ENCODE measurements at regions not wholly inside any gene's neighbourhood (a gene's known extent, or its start where the extent isn't known, plus 50 kb on each side); places are given as distances from the start of the nearest gene placed in this dataset.

DNA sequence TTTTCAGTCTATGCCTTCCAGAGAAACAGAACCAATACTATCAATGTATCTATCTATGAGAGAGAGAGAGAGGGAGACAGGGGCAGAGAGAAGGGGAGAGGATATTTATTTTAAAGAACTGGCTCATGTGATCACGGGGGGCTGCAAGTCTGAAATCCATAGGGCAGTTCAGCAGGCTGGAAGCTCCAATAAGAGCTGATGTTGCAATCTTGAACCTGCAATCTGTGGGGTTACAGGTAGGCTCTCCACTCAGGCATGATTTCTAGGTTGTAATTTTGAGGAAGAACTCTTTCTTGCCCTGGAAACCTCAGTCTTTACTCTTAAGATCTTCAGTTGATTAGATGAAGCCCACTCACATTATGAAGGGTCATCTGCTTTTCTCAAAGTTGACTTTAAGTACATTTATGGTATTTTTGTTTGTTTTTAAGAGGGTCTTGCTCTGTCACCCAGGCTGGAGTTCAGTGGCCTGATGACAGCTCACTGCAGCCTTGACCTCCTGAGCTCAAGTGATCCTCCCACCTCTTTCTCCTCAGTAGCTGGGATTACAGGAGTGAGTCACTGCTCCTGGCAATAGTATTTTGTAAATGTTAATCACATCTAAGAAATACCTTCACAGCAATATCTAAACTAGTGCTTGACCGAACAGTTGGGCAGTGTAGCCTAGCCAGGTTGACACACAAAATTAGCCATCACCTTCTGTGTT is 376.4 kb downstream of the FGF9 start:
- Histone ChIP-seq H3K14ac (ENCODE audit: insufficient read depth, low read length) (no peak overlapping the region), H3K4ac (ENCODE audit: low read depth, low read length) (no peak overlapping the region), H2BK12ac (ENCODE audit: insufficient read length, low read depth, low read length) (no peak overlapping the region), H3K9ac (ENCODE audit: extremely low read depth, insufficient read length, low read length) (no peak overlapping the region), H3K23ac (ENCODE audit: insufficient read length, low read depth, low read length) (no peak overlapping the region), H2BK120ac (ENCODE audit: low read depth, low read length, poor library complexity, severe bottlenecking) (no peak overlapping the region), H3K9me3 (ENCODE audit: control insufficient read depth, low read depth, low read length) (no peaks in the 10 kb centered on the region), H3K23me2 (ENCODE audit: insufficient read length, low read depth, low read length, poor library complexity, severe bottlenecking) (no peaks in the 10 kb centered on the region), H3K79me1 (ENCODE audit: insufficient read depth, low read depth, low read length, poor library complexity, severe bottlenecking) (no peaks in the 10 kb centered on the region), H3K27ac (ENCODE audit: insufficient read length, low read depth, low read length) (no peak overlapping the region), H3K79me2 (ENCODE audit: insufficient read depth, low read length) (peaks cover 2% of the 10 kb centered on the region; the same call in 1 of the 2 replicates), H4K5ac (ENCODE audit: insufficient read length, low read depth, low read length) (no peak overlapping the region), H2BK5ac (ENCODE audit: insufficient read length, low read length) (no peak overlapping the region), H3T11ph (ENCODE audit: low read length) (no peak overlapping the region), H3K18ac (ENCODE audit: insufficient read length, low read depth, low read length) (no peak overlapping the region), H3K4me1 (ENCODE audit: insufficient read depth, low read length) (peaks cover 2% of the 10 kb centered on the region), H3K4me2 (ENCODE audit: insufficient read depth, insufficient read length, low read length) (no peak overlapping the region), H4K8ac (replicated peaks; ENCODE audit: insufficient read length, low read depth, low read length) (no peak overlapping the region), H3K56ac (ENCODE audit: insufficient read length, low read depth, low read length) (no peak overlapping the region), H2BK15ac (ENCODE audit: low read depth, low read length) (no peak overlapping the region), H2AK5ac (ENCODE audit: insufficient read length, low read length) (no peak overlapping the region), H2BK20ac (ENCODE audit: low read depth, low read length, poor library complexity, severe bottlenecking) (no peak overlapping the region), H2AFZ (ENCODE audit: low read length) (no peak overlapping the region), H4K91ac (ENCODE audit: insufficient read length, low read depth, low read length) (no peak overlapping the region), H4K20me1 (ENCODE audit: control insufficient read depth, insufficient read depth, insufficient read length) (no peaks in the 10 kb centered on the region), H3K27me3 (ENCODE audit: insufficient read depth, low read length) (no peaks in the 10 kb centered on the region)
- DNase-seq: no peak
- TF ChIP-seq, protein P1, sequence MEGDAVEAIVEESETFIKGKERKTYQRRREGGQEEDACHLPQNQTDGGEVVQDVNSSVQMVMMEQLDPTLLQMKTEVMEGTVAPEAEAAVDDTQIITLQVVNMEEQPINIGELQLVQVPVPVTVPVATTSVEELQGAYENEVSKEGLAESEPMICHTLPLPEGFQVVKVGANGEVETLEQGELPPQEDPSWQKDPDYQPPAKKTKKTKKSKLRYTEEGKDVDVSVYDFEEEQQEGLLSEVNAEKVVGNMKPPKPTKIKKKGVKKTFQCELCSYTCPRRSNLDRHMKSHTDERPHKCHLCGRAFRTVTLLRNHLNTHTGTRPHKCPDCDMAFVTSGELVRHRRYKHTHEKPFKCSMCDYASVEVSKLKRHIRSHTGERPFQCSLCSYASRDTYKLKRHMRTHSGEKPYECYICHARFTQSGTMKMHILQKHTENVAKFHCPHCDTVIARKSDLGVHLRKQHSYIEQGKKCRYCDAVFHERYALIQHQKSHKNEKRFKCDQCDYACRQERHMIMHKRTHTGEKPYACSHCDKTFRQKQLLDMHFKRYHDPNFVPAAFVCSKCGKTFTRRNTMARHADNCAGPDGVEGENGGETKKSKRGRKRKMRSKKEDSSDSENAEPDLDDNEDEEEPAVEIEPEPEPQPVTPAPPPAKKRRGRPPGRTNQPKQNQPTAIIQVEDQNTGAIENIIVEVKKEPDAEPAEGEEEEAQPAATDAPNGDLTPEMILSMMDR (conservative IDR thresholded peaks at IDR 0.05): no peak
- Mint-ChIP-seq H3K36me3 (ENCODE audit: insufficient read depth in 1 of 3, low read depth in 3 of 3) (no peaks in the 10 kb centered on the region), H3K4me3 (no peak overlapping the region), H3K27me3 (ENCODE audit: low read depth) (peaks cover 5% of the 10 kb centered on the region; the same call in 1 of the 2 replicates), H3K4me1 (peaks cover 4% of the 10 kb centered on the region in 2 experiments), H3K27ac (no peak overlapping the region), H3K9me3 (peaks cover 0 to 5% of the 10 kb centered on the region in 2 experiments; a peak in 2 of 5 replicates)
- no CpG with 5 or more reads among the region's 2 CpGs for WGBS (ENCODE audit: extremely low coverage, insufficient read length, low lambda C conversion rate)
